ENCODE measurements at regions not wholly inside any gene's neighbourhood (a gene's known extent, or its start where the extent isn't known, plus 50 kb on each side); places are given as distances from the start of the nearest gene placed in this dataset.

DNA sequence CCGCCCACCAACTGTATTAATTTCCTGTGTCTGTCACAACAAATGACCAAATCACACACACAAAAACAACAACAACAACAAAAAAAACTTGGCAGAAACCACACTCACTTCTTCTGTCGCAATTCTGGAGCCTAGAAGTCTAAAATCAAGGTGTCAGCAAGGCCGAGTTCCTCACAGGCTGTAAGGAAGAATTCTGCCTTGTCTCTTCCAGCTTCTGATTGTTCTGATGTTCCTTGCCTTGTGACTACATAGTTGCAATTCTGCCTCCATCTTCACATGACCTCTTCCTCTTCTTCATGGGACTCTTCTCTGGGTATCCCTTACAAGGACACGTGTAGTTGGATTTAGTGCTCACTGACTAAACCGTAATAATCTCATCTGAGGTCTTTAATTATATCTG is 61.4 kb downstream of the IL12A start:
- Histone ChIP-seq H2BK120ac (replicated peaks; ENCODE audit: low read depth, low read length) (no peak overlapping the region), H2BK5ac (ENCODE audit: low read depth, low read length) (no peak overlapping the region), H4K5ac (ENCODE audit: insufficient read length, low read depth, low read length) (no peak overlapping the region), H3K27me3 (replicated peaks in 1 of 4; ENCODE audit: control insufficient read depth in 3 of 4, extremely low read depth in 1 of 4, insufficient read depth in 3 of 4, low read length in 3 of 4) (no peaks in the 10 kb centered on the region), H3K9ac (replicated peaks in 1 of 4; ENCODE audit: extremely low read depth in 1 of 4, low read depth in 3 of 4, low read length in 3 of 4) (no peak overlapping the region), H3K56ac (replicated peaks; ENCODE audit: insufficient read length, low read depth, low read length) (no peak overlapping the region), H3K36me3 (ENCODE audit: control insufficient read depth in 2 of 4, insufficient read depth in 4 of 4, low read length in 3 of 4) (no peaks in the 10 kb centered on the region), H3K79me2 (ENCODE audit: control insufficient read depth in 1 of 2, insufficient read depth in 2 of 2, low read length in 2 of 2) (no peaks in the 10 kb centered on the region), H3K4me2 (ENCODE audit: insufficient read depth in 1 of 2, low read depth in 2 of 2, low read length in 2 of 2) (no peak overlapping the region), H2BK20ac (ENCODE audit: low read length) (no peak overlapping the region), H3K14ac (ENCODE audit: insufficient read length) (no peak overlapping the region), H3K23me2 (ENCODE audit: low read depth, low read length) (no peaks in the 10 kb centered on the region), H4K20me1 (replicated peaks in 1 of 2; ENCODE audit: control insufficient read depth in 1 of 2, insufficient read depth in 2 of 2, low read length in 2 of 2) (no peaks in the 10 kb centered on the region), H3K4me1 (replicated peaks in 1 of 4; ENCODE audit: control insufficient read depth in 3 of 4, insufficient read depth in 4 of 4, low read length in 3 of 4) (no peaks in the 10 kb centered on the region), H3K4me3 (ENCODE audit: extremely low read depth in 1 of 4, insufficient read depth in 2 of 4, low read depth in 3 of 4, low read length in 4 of 4) (no peak overlapping the region), H3K9me3 (ENCODE audit: insufficient read depth in 2 of 2, low read depth in 1 of 2, low read length in 1 of 2) (no peaks in the 10 kb centered on the region), H4K8ac (ENCODE audit: extremely low read depth, insufficient read depth, low read length) (no peak overlapping the region), H3K27ac (ENCODE audit: low read depth, low read length) (no peak overlapping the region), H2BK12ac (ENCODE audit: low read depth, low read length) (no peak overlapping the region), H3K23ac (ENCODE audit: insufficient read length) (no peak overlapping the region), H3K79me1 (ENCODE audit: low read depth, low read length) (no peaks in the 10 kb centered on the region), H4K91ac (replicated peaks; ENCODE audit: insufficient read length, low read length) (no peak overlapping the region), H2AFZ (ENCODE audit: low read length) (no peak overlapping the region), H2AK5ac (ENCODE audit: low read depth, low read length) (no peak overlapping the region), H3K4ac (replicated peaks; ENCODE audit: insufficient read length, low read depth, low read length) (no peak overlapping the region), H3K18ac (ENCODE audit: extremely low read depth, low read length) (no peak overlapping the region), H2BK15ac (ENCODE audit: low read length) (no peak overlapping the region)
- POLR2A ChIA-PET (ENCODE audit: partially characterized antibody): no interaction called here
- CTCF ChIA-PET (ENCODE audit: partially characterized antibody): interaction anchor here (1.7 kb wide), 1 partner anchor 11 kb away, joined by 5 read pairs; no protein-coding TSS in a partner anchor
- DNase-seq (ENCODE audit: low read depth in 1 of 2, low spot score in 2 of 2) (no peak), FAIRE-seq (no peak)
- WGBS, 2 experiments (ENCODE audit: extremely low coverage in 1 of 2, insufficient coverage in 1 of 2, insufficient read length in 1 of 2, insufficient replicate concordance in 2 of 2, low coverage in 1 of 2, low lambda C conversion rate in 2 of 2, missing lambda C conversion rate in 1 of 2): 95% methylated on average over 5 of the region's 5 CpGs; no CpG with 5 or more reads in 1 of the 2 experiments
- no peak for TF ChIP-seq TAF7 (optimal IDR thresholded peaks at IDR 0.05; ENCODE audit: borderline replicate concordance, low read depth, low read length)

All from H1 (cell line).